Muscle of leg (tissue), 3 donors: ENCODE measurements at regions not wholly inside any gene's neighbourhood (a gene's known extent, or its start where the extent isn't known, plus 50 kb on each side); places are given as distances from the start of the nearest gene placed in this dataset.
A peak's percentile ranks its signal among the peaks of the same experiment; 100 is the strongest.

ENCODE experiments used
- DNase-seq: peaks from one replicate; pipeline ENCODE4 v3.0.0; 2013
- H3K27ac ChIP-seq: one replicate; pipeline ENCODE4 v1.5.1; 2013; ENCODE audit warnings: mild to moderate bottlenecking, low read length, control low read depth
- H3K27me3 ChIP-seq: one replicate; pipeline ENCODE4 v1.6.1; 2013; ENCODE audit warnings: low read length; ENCODE audit not compliant: control insufficient read depth, insufficient read depth
- H3K36me3 ChIP-seq: one replicate; pipeline ENCODE4 v1.6.1; 2013; ENCODE audit warnings: low read length; ENCODE audit not compliant: control insufficient read depth, insufficient read depth
- H3K4me1 ChIP-seq: one replicate; pipeline ENCODE4 v1.6.1; 2013; ENCODE audit warnings: low read length; ENCODE audit not compliant: control insufficient read depth, insufficient read depth
- H3K4me3 ChIP-seq: one replicate; pipeline ENCODE4 v1.5.1; 2013; ENCODE audit warnings: low read length, control low read depth
- H3K9me3 ChIP-seq: replicated peaks from 2 replicates; pipeline ENCODE4 v1.6.1; 2013; ENCODE audit warnings: low read depth, low read length; ENCODE audit not compliant: control insufficient read depth
- WGBS: methylation state at CpG from one replicate; pipeline ENCODE4 v1.1.5; 2013; ENCODE audit warnings: missing lambda C conversion rate; ENCODE audit not compliant: insufficient coverage; 5-methylcytosine and 5-hydroxymethylcytosine counted together

DNA sequence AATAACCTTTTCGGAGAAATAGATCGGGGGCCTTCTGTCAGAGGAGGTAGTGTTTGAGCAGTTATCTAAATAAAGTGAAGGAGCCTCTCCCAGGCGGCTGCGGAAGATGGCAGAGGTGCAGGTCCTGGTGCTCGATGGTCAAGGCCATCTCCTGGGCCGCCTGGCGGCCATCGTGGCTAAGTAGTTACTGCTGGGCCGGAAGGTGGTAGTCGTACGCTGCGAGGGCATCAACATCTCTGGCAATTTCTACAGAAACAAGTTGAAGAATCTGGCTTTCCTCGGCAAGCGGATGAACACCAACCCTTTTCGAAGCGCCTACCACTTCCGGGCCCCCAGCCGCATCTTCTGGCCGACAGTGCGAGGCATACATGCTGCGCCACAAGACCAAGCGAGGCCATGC is 186.1 kb downstream of the KTN1 start:
- H3K9me3 ChIP-seq: no peaks in the 10 kb centered on the region
- no peaks in the 10 kb centered on the region for H3K27me3 ChIP-seq
- no peak overlapping the region for H3K4me3 ChIP-seq
- no peak overlapping the region for H3K27ac ChIP-seq
- 95% methylated on average over 21 of the region's 22 CpGs for WGBS
- DNase-seq: no peak
- no peaks in the 10 kb centered on the region for H3K36me3 ChIP-seq
- H3K4me1 ChIP-seq: peaks cover 2% of the 10 kb centered on the region

DNA sequence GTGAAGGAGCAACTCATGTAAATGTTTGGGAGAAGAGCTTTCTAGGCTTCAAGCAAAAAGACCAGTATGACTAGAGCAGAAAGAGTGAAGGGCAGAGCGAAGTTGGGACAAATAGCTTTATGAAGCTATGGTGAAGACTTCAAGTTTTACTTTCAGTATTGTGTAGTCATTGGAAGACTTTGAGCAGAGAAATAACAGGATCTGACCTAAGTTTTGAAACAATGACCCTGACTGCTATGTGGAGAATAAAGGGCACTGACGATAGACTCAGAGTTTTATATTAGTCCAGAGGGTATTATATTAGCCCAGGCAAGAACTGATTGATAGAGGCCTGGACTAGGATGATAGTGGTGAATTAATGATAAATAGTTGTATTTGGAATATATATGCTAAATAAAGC is 187.3 kb downstream of the KTN1 start:
- no peaks in the 10 kb centered on the region for H3K36me3 ChIP-seq
- no peak for DNase-seq
- H3K4me1 ChIP-seq: no peaks in the 10 kb centered on the region
- 92% methylated on average over 2 of the region's 2 CpGs for WGBS
- no peak overlapping the region for H3K27ac ChIP-seq
- H3K4me3 ChIP-seq: no peak overlapping the region
- no peaks in the 10 kb centered on the region for H3K27me3 ChIP-seq
- H3K9me3 ChIP-seq: no peaks in the 10 kb centered on the region

GRCh38 chr14:55769877-55770276 is 189.9 kb downstream of the KTN1 start:
- H3K27me3 ChIP-seq: no peaks in the 10 kb centered on the region
- no CpG with 5 or more reads among the region's 3 CpGs for WGBS
- H3K4me3 ChIP-seq: no peak overlapping the region
- no peaks in the 10 kb centered on the region for H3K4me1 ChIP-seq
- DNase-seq: no peak
- H3K27ac ChIP-seq: no peak overlapping the region
- H3K9me3 ChIP-seq: no peaks in the 10 kb centered on the region
- H3K36me3 ChIP-seq: no peaks in the 10 kb centered on the region

GRCh38 chr14:55771242-55771981 is 191.4 kb downstream of the KTN1 start:
- Histone ChIP-seq H3K4me3 (no peak overlapping the region), H3K36me3 (no peaks in the 10 kb centered on the region), H3K27me3 (no peaks in the 10 kb centered on the region), H3K9me3 (no peaks in the 10 kb centered on the region), H3K4me1 (no peaks in the 10 kb centered on the region), H3K27ac (no peak overlapping the region)
- DNase-seq: peak; percentile 85
- no CpG with 5 or more reads among the region's 2 CpGs for WGBS

GRCh38 chr14:55772486-55772885 is 192.5 kb downstream of the KTN1 start:
- DNase-seq: no peak
- Histone ChIP-seq H3K4me3 (no peak overlapping the region), H3K9me3 (no peaks in the 10 kb centered on the region), H3K27ac (no peak overlapping the region), H3K36me3 (no peaks in the 10 kb centered on the region), H3K4me1 (no peaks in the 10 kb centered on the region), H3K27me3 (no peaks in the 10 kb centered on the region)
- WGBS: no CpG with 5 or more reads among the region's 1 CpG

DNA sequence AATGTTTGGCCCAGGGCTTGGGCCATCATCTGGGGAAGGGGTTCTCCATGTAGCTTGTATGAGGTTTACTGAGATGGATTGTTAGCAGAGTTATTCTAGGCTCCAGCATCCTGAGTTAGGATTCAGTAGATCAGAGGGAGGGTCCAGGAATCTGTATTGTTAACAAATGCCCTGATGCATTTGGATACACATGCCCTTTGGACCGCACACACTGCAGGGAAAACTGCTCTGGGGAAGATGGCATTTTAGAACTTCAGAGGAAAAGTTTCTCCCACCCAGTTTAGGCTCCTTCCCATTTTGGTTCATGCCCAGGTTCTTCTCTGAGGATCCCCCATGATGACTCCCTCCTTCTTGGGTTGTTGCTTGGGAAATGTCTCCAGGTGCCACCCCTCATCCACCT is 193.3 kb downstream of the KTN1 start:
- DNase-seq: no peak
- H3K4me1 ChIP-seq: no peaks in the 10 kb centered on the region
- no peak overlapping the region for H3K4me3 ChIP-seq
- no CpG with 5 or more reads among the region's 1 CpG for WGBS
- H3K36me3 ChIP-seq: no peaks in the 10 kb centered on the region
- no peaks in the 10 kb centered on the region for H3K9me3 ChIP-seq
- H3K27ac ChIP-seq: no peak overlapping the region
- H3K27me3 ChIP-seq: no peaks in the 10 kb centered on the region

DNA sequence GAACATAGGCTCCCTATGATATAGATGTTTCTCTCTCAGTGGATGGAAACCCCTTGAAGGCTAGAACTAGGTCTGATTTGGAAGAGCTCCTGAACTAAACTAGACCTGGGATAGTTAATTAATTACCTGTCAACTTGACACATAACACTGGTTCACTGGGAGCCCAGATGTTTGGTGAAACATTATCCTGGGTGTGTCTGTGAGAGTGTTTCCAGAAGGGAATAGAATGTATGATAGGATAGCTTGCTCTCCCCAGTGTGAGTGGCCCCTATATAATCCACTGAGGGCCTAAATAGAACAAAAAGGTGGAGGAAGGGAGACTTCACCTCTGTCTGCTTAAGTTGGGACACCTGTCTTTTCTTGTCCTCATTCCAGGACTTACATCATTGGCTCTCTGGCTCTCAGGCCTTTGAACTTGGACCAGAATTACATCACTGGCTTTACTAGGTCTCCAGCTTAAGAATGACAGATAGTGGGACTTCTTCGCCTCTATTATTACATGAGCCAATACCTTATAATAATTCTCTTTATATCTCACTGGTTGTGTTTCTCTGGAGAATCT is 194.1 kb downstream of the KTN1 start:
- H3K27me3 ChIP-seq: no peaks in the 10 kb centered on the region
- H3K4me3 ChIP-seq: no peak overlapping the region
- H3K27ac ChIP-seq: no peak overlapping the region
- no peaks in the 10 kb centered on the region for H3K9me3 ChIP-seq
- H3K4me1 ChIP-seq: no peaks in the 10 kb centered on the region
- DNase-seq: no peak
- WGBS: no CpG with 5 or more reads among the region's 1 CpG
- no peaks in the 10 kb centered on the region for H3K36me3 ChIP-seq

DNA sequence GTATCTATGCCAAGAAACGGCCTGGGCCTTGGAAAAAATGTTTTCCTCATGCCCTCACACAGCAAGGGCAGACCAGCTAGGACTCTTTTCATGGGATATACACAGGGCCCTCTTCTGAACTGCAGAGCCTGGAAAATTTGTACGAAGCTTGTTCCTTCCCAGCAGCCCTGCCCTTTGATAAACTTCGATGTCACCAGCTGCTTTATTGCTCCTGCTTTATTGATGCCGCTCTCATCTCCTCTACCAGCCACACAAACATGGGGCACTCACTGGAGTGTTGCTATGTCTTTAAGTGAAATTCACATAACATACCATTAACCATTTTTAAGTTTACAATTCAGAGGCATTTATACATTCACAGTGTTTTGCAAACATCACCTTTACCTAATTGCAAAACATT is 197.9 kb downstream of the KTN1 start:
- no peaks in the 10 kb centered on the region for H3K36me3 ChIP-seq
- H3K27me3 ChIP-seq: no peaks in the 10 kb centered on the region
- peaks cover 9% of the 10 kb centered on the region for H3K4me1 ChIP-seq
- H3K27ac ChIP-seq: no peak overlapping the region
- 75% methylated on average over 3 of the region's 4 CpGs for WGBS
- H3K9me3 ChIP-seq: no peaks in the 10 kb centered on the region
- H3K4me3 ChIP-seq: no peak overlapping the region
- DNase-seq: no peak

DNA sequence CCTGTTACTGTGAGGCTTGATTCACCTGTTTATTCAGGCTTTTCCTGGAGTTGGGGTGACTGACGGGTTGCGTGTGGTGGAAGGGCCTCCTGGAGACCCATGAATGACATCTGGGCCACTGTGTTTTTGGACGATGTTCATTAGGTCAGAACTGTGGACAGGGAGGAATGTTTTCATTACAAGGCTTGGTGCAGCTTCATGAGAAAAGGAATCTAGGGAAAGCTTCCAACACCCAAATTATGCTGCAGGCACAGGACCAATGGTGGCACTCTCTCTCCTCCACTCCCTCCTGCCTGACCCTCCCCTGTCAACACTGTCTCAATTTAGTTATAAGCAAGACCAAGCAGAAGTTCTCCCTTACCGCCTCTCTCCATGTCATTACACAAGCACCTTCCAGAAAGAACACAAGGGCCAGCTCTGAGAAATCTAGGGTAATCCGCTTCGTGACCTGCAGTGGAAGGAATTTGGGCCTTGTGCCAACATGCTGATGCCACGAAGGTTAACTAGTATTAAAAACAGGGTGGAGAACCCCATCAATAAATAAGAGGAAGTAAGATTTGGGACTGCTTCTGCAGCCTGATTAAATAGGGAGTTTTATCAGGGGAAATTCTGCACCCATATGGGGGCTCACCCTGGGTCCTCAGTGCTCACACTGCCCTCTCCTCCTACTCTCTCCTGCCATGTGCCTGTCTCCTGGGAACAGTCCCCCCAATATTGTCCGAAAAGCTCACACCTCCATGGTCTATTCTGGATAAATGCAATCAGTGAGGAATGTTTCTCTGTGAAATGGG is 200.3 kb downstream of the KTN1 start:
- peak; percentile 24 for DNase-seq
- Histone ChIP-seq H3K27ac (no peak overlapping the region), H3K4me1 (peaks cover 9% of the 10 kb centered on the region), H3K27me3 (no peaks in the 10 kb centered on the region), H3K4me3 (no peak overlapping the region), H3K9me3 (no peaks in the 10 kb centered on the region), H3K36me3 (no peaks in the 10 kb centered on the region)
- 42% methylated on average over 3 of the region's 8 CpGs for WGBS

DNA sequence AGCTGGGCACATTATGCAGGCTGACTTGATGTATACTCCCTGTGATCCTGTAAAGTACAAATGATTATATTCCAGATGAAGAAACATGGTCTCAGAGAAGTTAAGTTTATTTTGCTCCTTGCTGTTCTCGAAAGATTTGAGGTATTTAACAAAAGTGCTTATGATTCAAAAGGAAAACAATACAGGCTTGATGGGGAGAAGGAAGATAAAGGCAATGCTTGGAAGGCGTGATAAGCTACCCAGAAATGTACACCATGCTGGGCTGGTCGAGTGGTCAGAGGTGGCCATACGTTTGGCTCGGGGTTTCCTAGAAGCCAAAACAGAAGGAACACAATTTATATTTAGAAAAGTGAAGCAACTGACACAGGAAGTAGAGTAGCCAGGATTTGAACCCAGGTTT is 201.0 kb downstream of the KTN1 start:
- H3K27me3 ChIP-seq: no peaks in the 10 kb centered on the region
- WGBS: 92% methylated on average over 1 of the region's 5 CpGs
- H3K27ac ChIP-seq: no peak overlapping the region
- peaks cover 9% of the 10 kb centered on the region for H3K4me1 ChIP-seq
- H3K36me3 ChIP-seq: no peaks in the 10 kb centered on the region
- H3K4me3 ChIP-seq: no peak overlapping the region
- DNase-seq: no peak
- H3K9me3 ChIP-seq: no peaks in the 10 kb centered on the region
